Activated T-helper 17 cell treated with anti-CD3 and anti-CD28 coated beads, Interleukin-2, amount 50 U/mL, for 72 hours (primary cell): ENCODE measurements at regions not wholly inside any gene's neighbourhood (a gene's known extent, or its start where the extent isn't known, plus 50 kb on each side); places are given as distances from the start of the nearest gene placed in this dataset.
"Not testable (repeated sequence)": the region's sequence is repeated elsewhere in the genome, so short reads cannot be mapped to it uniquely, and the experiment has no call there.

Experiments used
- ATAC-seq: fragments of 150-1000 bp; cut with Tn5 transposase; replicated peaks from 2 replicates; pipeline ENCODE4 v1.10.0; 2021; ENCODE audit warnings: mild to moderate bottlenecking, moderate library complexity
- H3K27ac Mint-ChIP-seq: one replicate; pipeline ENCODE4 v1.8.0; 2022; ENCODE audit warnings: mixed read lengths
- H3K27me3 Mint-ChIP-seq: one replicate; pipeline ENCODE4 v1.8.0; 2022; ENCODE audit warnings: mixed read lengths
- H3K36me3 Mint-ChIP-seq: one replicate; pipeline ENCODE4 v1.8.0; 2022; ENCODE audit warnings: low read depth, mild to moderate bottlenecking, mixed read lengths
- H3K4me1 Mint-ChIP-seq: one replicate; pipeline ENCODE4 v1.8.0; 2022; ENCODE audit warnings: mixed read lengths
- H3K4me3 Mint-ChIP-seq: one replicate; pipeline ENCODE4 v1.8.0; 2022; ENCODE audit warnings: mild to moderate bottlenecking, mixed read lengths
- H3K9me3 Mint-ChIP-seq: one replicate; pipeline ENCODE4 v1.8.0; 2022; ENCODE audit warnings: mixed read lengths

- ATAC-seq: no peak
- Mint-ChIP-seq H3K9me3 (peaks cover 15% of the 10 kb centered on the region), H3K27ac (no peak overlapping the region), H3K4me1 (no peaks in the 10 kb centered on the region), H3K4me3 (no peak overlapping the region), H3K36me3 (no peaks in the 10 kb centered on the region), H3K27me3 (peaks cover 6% of the 10 kb centered on the region)
Measured at GRCh38 chr5:53733853-53734252, 173.4 kb downstream of the NDUFS4 start.

GRCh38 chr5:53738105-53738504, 177.7 kb downstream of the NDUFS4 start:
- Mint-ChIP-seq H3K4me3 (no peak overlapping the region), H3K36me3 (no peaks in the 10 kb centered on the region), H3K27me3 (peaks cover 6% of the 10 kb centered on the region), H3K4me1 (no peaks in the 10 kb centered on the region), H3K27ac (no peak overlapping the region), H3K9me3 (peaks cover 19% of the 10 kb centered on the region)
- no peak for ATAC-seq

- no peak overlapping the region for H3K27ac Mint-ChIP-seq
- peaks cover 22% of the 10 kb centered on the region for H3K9me3 Mint-ChIP-seq
- H3K36me3 Mint-ChIP-seq: no peaks in the 10 kb centered on the region
- no peak overlapping the region for H3K4me3 Mint-ChIP-seq
- ATAC-seq: no peak
- H3K27me3 Mint-ChIP-seq: peaks cover 6% of the 10 kb centered on the region
- no peaks in the 10 kb centered on the region for H3K4me1 Mint-ChIP-seq
Measured at GRCh38 chr5:53739111-53739510, 178.7 kb downstream of the NDUFS4 start.

GRCh38 chr5:53749621-53750020, 189.2 kb downstream of the NDUFS4 start:
- H3K4me1 Mint-ChIP-seq: no peaks in the 10 kb centered on the region
- H3K27ac Mint-ChIP-seq: no peak overlapping the region
- no peak overlapping the region for H3K4me3 Mint-ChIP-seq
- ATAC-seq: no peak
- peaks cover 42% of the 10 kb centered on the region for H3K9me3 Mint-ChIP-seq
- no peaks in the 10 kb centered on the region for H3K36me3 Mint-ChIP-seq
- peaks cover 3% of the 10 kb centered on the region for H3K27me3 Mint-ChIP-seq

GRCh38 chr5:53752282-53752681, 191.8 kb downstream of the NDUFS4 start:
- not testable (repeated sequence) for H3K27ac Mint-ChIP-seq, H3K4me1 Mint-ChIP-seq, ATAC-seq, H3K27me3 Mint-ChIP-seq, H3K4me3 Mint-ChIP-seq, H3K36me3 Mint-ChIP-seq
- H3K9me3 Mint-ChIP-seq: peaks cover 36% of the 10 kb centered on the region

- no peak for ATAC-seq
- Mint-ChIP-seq H3K36me3 (no peaks in the 10 kb centered on the region), H3K4me1 (no peaks in the 10 kb centered on the region), H3K4me3 (no peak overlapping the region), H3K9me3 (peaks cover 3% of the 10 kb centered on the region), H3K27me3 (peaks cover 18% of the 10 kb centered on the region), H3K27ac (no peak overlapping the region)
Measured at GRCh38 chr5:53766673-53767072, 206.2 kb downstream of the NDUFS4 start.

- Mint-ChIP-seq H3K9me3 (no peaks in the 10 kb centered on the region), H3K27me3 (peaks cover 5% of the 10 kb centered on the region), H3K27ac (no peak overlapping the region), H3K4me3 (no peak overlapping the region), H3K4me1 (peaks cover 3% of the 10 kb centered on the region), H3K36me3 (no peaks in the 10 kb centered on the region)
- ATAC-seq: peak; percentile 26
Measured at GRCh38 chr5:53777864-53778618, 217.6 kb downstream of the NDUFS4 start.

- Mint-ChIP-seq H3K27ac (no peak overlapping the region), H3K9me3 (no peaks in the 10 kb centered on the region), H3K4me1 (peaks cover 3% of the 10 kb centered on the region), H3K27me3 (peaks cover 8% of the 10 kb centered on the region), H3K36me3 (no peaks in the 10 kb centered on the region), H3K4me3 (no peak overlapping the region)
- ATAC-seq: peak; percentile 54
Measured at GRCh38 chr5:53779541-53779981, 219.1 kb downstream of the NDUFS4 start.

GRCh38 chr5:53782620-53783019, 222.2 kb downstream of the NDUFS4 start:
- Mint-ChIP-seq H3K27ac (no peak overlapping the region), H3K4me1 (peaks cover 3% of the 10 kb centered on the region), H3K27me3 (peaks cover 17% of the 10 kb centered on the region), H3K4me3 (no peak overlapping the region), H3K36me3 (no peaks in the 10 kb centered on the region), H3K9me3 (no peaks in the 10 kb centered on the region)
- no peak for ATAC-seq

GRCh38 chr5:53783624-53784228, 223.3 kb downstream of the NDUFS4 start:
- H3K4me3 Mint-ChIP-seq: no peak overlapping the region
- peaks cover 7% of the 10 kb centered on the region for H3K9me3 Mint-ChIP-seq
- H3K36me3 Mint-ChIP-seq: no peaks in the 10 kb centered on the region
- H3K27ac Mint-ChIP-seq: no peak overlapping the region
- ATAC-seq: no peak
- peaks cover 21% of the 10 kb centered on the region for H3K27me3 Mint-ChIP-seq
- peaks cover 3% of the 10 kb centered on the region for H3K4me1 Mint-ChIP-seq

GRCh38 chr5:53784596-53784995, 224.2 kb downstream of the NDUFS4 start:
- Mint-ChIP-seq H3K4me3 (no peak overlapping the region), H3K36me3 (no peaks in the 10 kb centered on the region), H3K9me3 (peaks cover 7% of the 10 kb centered on the region), H3K4me1 (peaks cover 1% of the 10 kb centered on the region), H3K27ac (no peak overlapping the region), H3K27me3 (peaks cover 21% of the 10 kb centered on the region)
- ATAC-seq: no peak

GRCh38 chr5:53785924-53786323, 225.5 kb downstream of the NDUFS4 start:
- Mint-ChIP-seq H3K36me3 (no peaks in the 10 kb centered on the region), H3K4me3 (no peak overlapping the region), H3K27me3 (peaks cover 21% of the 10 kb centered on the region), H3K27ac (no peak overlapping the region), H3K4me1 (no peaks in the 10 kb centered on the region), H3K9me3 (peaks cover 7% of the 10 kb centered on the region)
- no peak for ATAC-seq

GRCh38 chr5:53790026-53790425, 229.6 kb downstream of the NDUFS4 start:
- Mint-ChIP-seq H3K9me3 (peaks cover 7% of the 10 kb centered on the region), H3K4me1 (no peaks in the 10 kb centered on the region), H3K36me3 (no peaks in the 10 kb centered on the region), H3K4me3 (no peak overlapping the region), H3K27me3 (peaks cover 13% of the 10 kb centered on the region), H3K27ac (no peak overlapping the region)
- ATAC-seq: no peak

GRCh38 chr5:53792338-53792737, 231.9 kb downstream of the NDUFS4 start:
- H3K27ac Mint-ChIP-seq: no peak overlapping the region
- peaks cover 11% of the 10 kb centered on the region for H3K27me3 Mint-ChIP-seq
- H3K36me3 Mint-ChIP-seq: no peaks in the 10 kb centered on the region

GRCh38 chr5:53799644-53800043, 239.2 kb downstream of the NDUFS4 start:
- not testable (repeated sequence) for ATAC-seq, H3K36me3 Mint-ChIP-seq, H3K27ac Mint-ChIP-seq, H3K4me3 Mint-ChIP-seq, H3K4me1 Mint-ChIP-seq
- H3K9me3 Mint-ChIP-seq: peaks cover 10% of the 10 kb centered on the region
- H3K27me3 Mint-ChIP-seq: peaks cover 11% of the 10 kb centered on the region

More at GRCh38 chr5:53792338-53792737, 231.9 kb downstream of the NDUFS4 start:
- peaks cover 12% of the 10 kb centered on the region for H3K9me3 Mint-ChIP-seq
- no peak for ATAC-seq
- H3K4me1 Mint-ChIP-seq: no peaks in the 10 kb centered on the region
- no peak overlapping the region for H3K4me3 Mint-ChIP-seq
